Transverse colon (tissue), 4 donors: ENCODE measurements at regions not wholly inside any gene's neighbourhood (a gene's known extent, or its start where the extent isn't known, plus 50 kb on each side); places are given as distances from the start of the nearest gene placed in this dataset.

Source experiments
- DNase-seq: peaks from one replicate; pipeline ENCODE4 v3.0.0-alpha.2; 2019
- H3K27ac ChIP-seq, 4 donors: fragments of 200-600 bp; sonication (generic); 2 replicates each; pipeline ENCODE4 v1.5.1; 2016 to 2018; ENCODE audit warnings: inconsistent platforms in 4 of 4
- H3K27me3 ChIP-seq: fragments of 200-600 bp; sonication (generic); 2 replicates; pipeline ENCODE4 v1.5.1; 2017; ENCODE audit warnings: inconsistent platforms
- H3K36me3 ChIP-seq, 4 donors: fragments of 200-600 bp; sonication (generic); 2 replicates each; pipeline ENCODE4 v1.5.1; 2017 to 2019; ENCODE audit warnings: inconsistent platforms in 4 of 4
- H3K4me1 ChIP-seq, 4 donors: fragments of 200-600 bp; sonication (generic); 2 replicates each; pipeline ENCODE4 v1.5.1; 2017 to 2020; ENCODE audit warnings: inconsistent platforms in 4 of 4
- H3K4me3 ChIP-seq, 4 donors: fragments of 200-600 bp; sonication (generic); 1 replicate in 1 of 4; 2 replicates in 3 of 4; pipeline versions ENCODE4 v1.5.1 to v1.6.1; 2017 to 2019; ENCODE audit warnings: inconsistent platforms in 4 of 4
- H3K9me3 ChIP-seq, 2 donors: fragments of 200-600 bp; sonication (generic); 2 replicates each; pipeline ENCODE4 v1.5.1; 2017 to 2019; ENCODE audit warnings: inconsistent platforms in 2 of 2
- CTCF ChIP-seq, 5 experiments: fragments of 200-600 bp in 3 of 5; fragments of 450-650 bp in 2 of 5; sonication (generic) in 3 of 5; IDR thresholded peaks; 1 replicate in 2 of 5; 2 replicates in 3 of 5; pipeline ENCODE4 v1.5.1; 2016 to 2017; ENCODE audit warnings: antibody characterized with exemption in 5 of 5, inconsistent platforms in 3 of 5, mild to moderate bottlenecking in 2 of 5, moderate library complexity in 1 of 5
- EP300 ChIP-seq: sonication (generic); formaldehyde crosslinking; IDR thresholded peaks from one replicate; pipeline ENCODE4 v1.6.1; 2017; ENCODE audit warnings: antibody characterized with exemption, low read depth
- POLR2A ChIP-seq: fragments of 450-650 bp; IDR thresholded peaks from one replicate; pipeline ENCODE4 v1.6.1; 2016; ENCODE audit warnings: antibody characterized with exemption, mild to moderate bottlenecking, moderate library complexity
- POLR2AphosphoS5 ChIP-seq, 3 donors: sonication (generic); formaldehyde crosslinking; IDR thresholded peaks; one replicate each; pipeline ENCODE4 v1.6.1; 2016; ENCODE audit warnings: antibody characterized with exemption in 3 of 3
- WGBS, 2 donors: methylation state at CpG; one replicate each; pipeline ENCODE4 v1.1.5; 2018; ENCODE audit warnings: low coverage in 1 of 2; 5-methylcytosine and 5-hydroxymethylcytosine counted together
- in situ Hi-C, 4 donors: fragments of 200-750 bp; cut with MboI; loops; one replicate each; pipeline versions ENCODE4 v1.15.0 to v1.15.1; 2017; ENCODE audit warnings: low sequenced_read_pairs in 3 of 4, low pct_ligation_motif_present in 1 of 4, low pct_unique_long_range_greater_than_20kb in 1 of 4
- intact Hi-C: fragments of 100-400 bp; cut with DNase I; formaldehyde crosslinking; loops from one replicate; pipeline ENCODE4 v1.15.1; 2023; ENCODE audit warnings: low total_unique reads

GRCh38 chr5:155631116-155631515 is 617.6 kb downstream of the KIF4B start:
- H3K27ac ChIP-seq = no peak overlapping the region
- WGBS, 2 donors = 62 to 83% methylated on average over 2 to 3 of the region's 3 CpGs
- TF ChIP-seq EP300 (no peak), POLR2A (no peak), POLR2AphosphoS5 (IDR thresholded peaks at IDR 0.05) (no peak), CTCF (IDR thresholded peaks at IDR 0.05) (no peak)
- peaks cover 0 to 25% (median 0%) of the 10 kb centered on the region in 4 donors for H3K4me1 ChIP-seq
- no peaks in the 10 kb centered on the region for H3K9me3 ChIP-seq
- H3K36me3 ChIP-seq = no peaks in the 10 kb centered on the region
- in situ Hi-C loops = no loop called here
- H3K4me3 ChIP-seq = no peak overlapping the region
- H3K27me3 ChIP-seq = no peaks in the 10 kb centered on the region
- DNase-seq = no peak
- intact Hi-C loops = no loop called here

DNA sequence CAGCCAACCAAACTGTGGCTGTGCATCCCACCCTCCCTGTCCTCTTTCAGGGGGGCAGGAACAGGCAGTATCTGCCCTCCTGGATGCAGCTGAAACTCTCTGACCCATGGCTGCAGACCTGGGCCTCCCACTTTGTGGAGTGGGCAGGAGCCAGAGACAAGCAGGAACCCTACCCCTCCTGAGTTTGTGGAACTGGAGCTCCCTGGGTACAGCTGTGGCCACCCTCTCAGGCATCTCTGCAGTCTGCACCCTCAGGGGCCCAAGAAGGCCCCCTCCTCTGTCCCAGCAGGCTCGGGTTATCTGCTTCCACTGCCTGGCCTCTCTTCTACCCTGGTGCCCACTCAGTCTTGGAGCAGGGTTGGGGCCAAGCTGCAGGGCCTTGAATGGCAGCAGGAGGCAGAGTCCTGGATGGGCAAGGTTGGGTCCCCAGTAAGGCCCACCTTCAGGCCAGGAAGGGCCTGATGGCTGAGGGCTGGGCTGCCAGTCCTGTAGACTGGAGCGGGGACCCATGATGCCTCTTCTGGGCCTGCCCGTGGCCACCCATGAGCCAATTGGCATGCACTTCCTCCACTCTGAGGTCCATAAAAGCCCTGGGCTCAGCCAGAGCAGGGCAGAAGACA is 619.9 kb downstream of the KIF4B start:
- DNase-seq = no peak
- Histone ChIP-seq H3K9me3 (no peaks in the 10 kb centered on the region), H3K27me3 (no peaks in the 10 kb centered on the region), H3K36me3 (no peaks in the 10 kb centered on the region), H3K27ac (no peak overlapping the region), H3K4me3 (no peak overlapping the region), H3K4me1 (peaks cover 0 to 16% (median 0%) of the 10 kb centered on the region in 4 donors)
- intact Hi-C loops = no loop called here
- 85% methylated on average over 3 of the region's 3 CpGs; no CpG with 5 or more reads in 1 of the 2 donors for WGBS, 2 donors
- in situ Hi-C loops = no loop called here
- TF ChIP-seq CTCF (IDR thresholded peaks at IDR 0.05) (no peak), EP300 (no peak), POLR2AphosphoS5 (IDR thresholded peaks at IDR 0.05) (no peak), POLR2A (no peak)

- Histone ChIP-seq H3K9me3 (no peaks in the 10 kb centered on the region), H3K4me1 (no peaks in the 10 kb centered on the region), H3K36me3 (no peaks in the 10 kb centered on the region), H3K4me3 (no peak overlapping the region), H3K27ac (no peak overlapping the region), H3K27me3 (no peaks in the 10 kb centered on the region)
- no peak for DNase-seq
- TF ChIP-seq CTCF (IDR thresholded peaks at IDR 0.05) (no peak), EP300 (no peak), POLR2AphosphoS5 (IDR thresholded peaks at IDR 0.05) (no peak), POLR2A (no peak)
- in situ Hi-C loops (no loop called here), intact Hi-C loops (no loop called here)
- WGBS, 2 donors = 43 to 66% methylated on average over 2 of the region's 2 CpGs
Observed at GRCh38 chr5:155649666-155650065, 636.1 kb downstream of the KIF4B start.

GRCh38 chr5:155655569-155655968 is 642.0 kb downstream of the KIF4B start:
- in situ Hi-C loops (no loop called here), intact Hi-C loops (no loop called here)
- Histone ChIP-seq H3K27me3 (no peaks in the 10 kb centered on the region), H3K4me1 (no peaks in the 10 kb centered on the region), H3K4me3 (no peak overlapping the region), H3K36me3 (no peaks in the 10 kb centered on the region), H3K9me3 (no peaks in the 10 kb centered on the region), H3K27ac (no peak overlapping the region)
- DNase-seq = no peak
- TF ChIP-seq POLR2AphosphoS5 (IDR thresholded peaks at IDR 0.05) (no peak), EP300 (no peak), POLR2A (no peak), CTCF (IDR thresholded peaks at IDR 0.05) (no peak)
- WGBS, 2 donors = 87 to 100% methylated on average over 1 to 2 of the region's 2 CpGs
